GM12878 (cell line): ENCODE measurements at regions not wholly inside any gene's neighbourhood (a gene's known extent, or its start where the extent isn't known, plus 50 kb on each side); places are given as distances from the start of the nearest gene placed in this dataset.

Experiments
- ATAC-seq: fragments of 200-7000 bp; cut with Tn5 transposase; 3 replicates; pipeline ENCODE4 v1.9.1; 2020; ENCODE audit warnings: mild to moderate bottlenecking, moderate library complexity
- BruUV-seq: library from RNA; stranded (reverse); fragments of 400-500 nt; replicated peaks from 2 replicates; lab custom pipeline; 2021; lab: Mats Ljungman, UMichigan
- CTCF ChIA-PET: fragments of 300-600 bp; sonication (Branson Sonifier 250); formaldehyde crosslinking; extraction: SDS; loops from one replicate; lab custom pipeline; 2021; ENCODE audit warnings: inconsistent platforms; lab: Yijun Ruan, JAX
- POLR2A ChIA-PET: fragments of 350-600 bp; formaldehyde crosslinking; extraction: SDS; loops from one replicate; lab custom pipeline; 2021; ENCODE audit warnings: inconsistent platforms; lab: Charles Lee
- RAD21 ChIA-PET: fragments of 300-600 bp; sonication (Branson Sonifier 250); formaldehyde crosslinking; loops from one replicate; lab custom pipeline; 2023; ENCODE audit warnings: antibody characterized with exemption; ENCODE audit not compliant: unreplicated experiment; lab: Charles Lee
- SMC1A ChIA-PET: fragments of 300-600 bp; sonication (Branson Sonifier 250); formaldehyde crosslinking; loops from one replicate; lab custom pipeline; 2023; ENCODE audit not compliant: unreplicated experiment, uncharacterized antibody; lab: Charles Lee
- DNase-seq: peaks from one replicate; pipeline ENCODE4 v3.0.0-alpha.2; 2011; ENCODE audit warnings: low read depth, low spot score
- FAIRE-seq: peaks from 3 replicates; lab custom pipeline; 2011; peaks lifted over from hg19 to GRCh38; lab: Jason Lieb, UNC
- H2AFZ ChIP-seq: 2 replicates; pipeline ENCODE4 v1.6.0; 2011; ENCODE audit warnings: low read depth, low read length, control low read depth; ENCODE audit not compliant: control insufficient read depth
- H3K27ac ChIP-seq: 2 replicates; pipeline ENCODE4 v1.5.1; 2011; ENCODE audit warnings: control low read depth; ENCODE audit not compliant: control insufficient read depth, insufficient read depth
- H3K27me3 ChIP-seq, 2 experiments: replicated peaks in 1 of 2; 2 replicates each; pipeline versions ENCODE4 v1.6.0 to v1.6.1; 2011; ENCODE audit warnings: low read length in 1 of 2; ENCODE audit not compliant: control insufficient read depth in 2 of 2, insufficient read depth in 2 of 2
- H3K36me3 ChIP-seq, 2 experiments: 2 replicates each; pipeline ENCODE4 v1.5.1; 2011; ENCODE audit warnings: low read length in 1 of 2; ENCODE audit not compliant: control insufficient read depth in 2 of 2, insufficient read depth in 2 of 2
- H3K4me1 ChIP-seq: 2 replicates; pipeline ENCODE4 v1.6.1; 2011; ENCODE audit warnings: mild to moderate bottlenecking, low read length, moderate library complexity, mixed read lengths; ENCODE audit not compliant: control insufficient read depth, insufficient read depth
- H3K4me2 ChIP-seq: 2 replicates; pipeline ENCODE4 v1.6.0; 2011; ENCODE audit warnings: control low read depth; ENCODE audit not compliant: control insufficient read depth, insufficient read depth
- H3K4me3 ChIP-seq: fragments of 200-600 bp; sonication (generic); 2 replicates; pipeline ENCODE4 v1.5.1; 2016
- H3K79me2 ChIP-seq: 2 replicates; pipeline ENCODE4 v1.6.0; 2011; ENCODE audit warnings: low read length; ENCODE audit not compliant: control insufficient read depth, insufficient read depth
- H3K9ac ChIP-seq: 2 replicates; pipeline ENCODE4 v1.8.0; 2011; ENCODE audit warnings: low read length, control low read depth, mixed read lengths; ENCODE audit not compliant: control insufficient read depth, insufficient read depth
- H3K9me3 ChIP-seq: replicated peaks from 3 replicates; pipeline ENCODE4 v1.5.1; 2011; ENCODE audit warnings: mild to moderate bottlenecking, low read length; ENCODE audit not compliant: control insufficient read depth, insufficient read depth
- H4K20me1 ChIP-seq: 2 replicates; pipeline ENCODE4 v1.6.0; 2011; ENCODE audit not compliant: control insufficient read depth, insufficient read depth
- BMI1 ChIP-seq: fragments of 450-650 bp; IDR thresholded peaks from 2 replicates; pipeline ENCODE4 v1.6.1; 2016; ENCODE audit warnings: mild to moderate bottlenecking, moderate library complexity, borderline replicate concordance
- CHD2 ChIP-seq: IDR thresholded peaks from 2 replicates; pipeline ENCODE4 v1.6.1; 2011; ENCODE audit warnings: low read depth, low read length, improper control_type of control experiment, borderline replicate concordance
- DPF2 ChIP-seq: fragments of 450-650 bp; IDR thresholded peaks from 2 replicates; pipeline ENCODE4 v1.6.1; 2017; ENCODE audit warnings: mild to moderate bottlenecking
- E2F4 ChIP-seq: IDR thresholded peaks from 2 replicates; pipeline ENCODE4 v1.6.1; 2012; ENCODE audit warnings: low read depth, low read length, improper control_type of control experiment
- EGR1 ChIP-seq, 2 experiments: IDR thresholded peaks; 1 replicate in 1 of 2; 2 replicates in 1 of 2; pipeline ENCODE4 v1.6.1; 2011 to 2012; ENCODE audit warnings: low read depth in 2 of 2, low read length in 2 of 2, borderline replicate concordance in 1 of 2, mild to moderate bottlenecking in 1 of 2, moderate library complexity in 1 of 2
- FOXK2 ChIP-seq: fragments of 450-650 bp; IDR thresholded peaks from 2 replicates; pipeline ENCODE4 v1.6.1; 2017; ENCODE audit warnings: mild to moderate bottlenecking, moderate library complexity
- JUND ChIP-seq: IDR thresholded peaks from 2 replicates; pipeline ENCODE4 v1.6.1; 2012; ENCODE audit warnings: low read depth, mild to moderate bottlenecking, low read length, improper control_type of control experiment, moderate library complexity
- POLR2AphosphoS5 ChIP-seq: IDR thresholded peaks from 2 replicates; pipeline ENCODE4 v1.6.1; 2011; ENCODE audit warnings: mild to moderate bottlenecking, low read length, inconsistent platforms
- RFX5 ChIP-seq: IDR thresholded peaks from 2 replicates; pipeline ENCODE4 v1.6.1; 2011; ENCODE audit warnings: low read depth, low read length, improper control_type of control experiment
- YBX1 ChIP-seq: fragments of 450-650 bp; IDR thresholded peaks from 2 replicates; pipeline ENCODE4 v1.6.1; 2016; ENCODE audit warnings: antibody characterized with exemption
- ZNF24 ChIP-seq: fragments of 450-650 bp; IDR thresholded peaks from 2 replicates; pipeline ENCODE4 v1.6.1; 2017; ENCODE audit warnings: antibody characterized with exemption, mild to moderate bottlenecking
- ZNF384 ChIP-seq: IDR thresholded peaks from 2 replicates; pipeline ENCODE4 v1.6.1; 2012; ENCODE audit warnings: low read depth, mild to moderate bottlenecking, low read length, improper control_type of control experiment, borderline replicate concordance
- WGBS: methylation state at CpG from one replicate; pipeline ENCODE4 v1.1.6; 2016; ENCODE audit warnings: low lambda C conversion rate; ENCODE audit not compliant: insufficient replicate concordance, insufficient coverage; ENCODE audit errors: missing lambda C conversion rate; 5-methylcytosine and 5-hydroxymethylcytosine counted together
- in situ Hi-C: fragments of 300-500 bp; cut with MboI; formaldehyde crosslinking; loops from 9 replicates; pipeline ENCODE4 v1.14.3; 2018; ENCODE audit warnings: mixed read lengths
- intact Hi-C: fragments of 100-400 bp; cut with micrococcal nuclease; formaldehyde crosslinking; loops from one replicate; pipeline ENCODE4 v1.14.2; 2022; ENCODE audit not compliant: unreplicated experiment
- TF ChIP-seq, protein P1 (sequence below): fragments of 450-650 bp; conservative IDR thresholded peaks from 2 replicates; pipeline ENCODE4 v1.6.1; 2017; ENCODE audit warnings: mild to moderate bottlenecking, moderate library complexity

- H3K4me1 ChIP-seq: no peaks in the 10 kb centered on the region
- in situ Hi-C loops (no loop called here), intact Hi-C loops (no loop called here)
- SMC1A ChIA-PET: interaction anchor here (1.0 to 1.9 kb wide), 3 partner anchors 9 to 103 kb away, joined by 4 to 8 read pairs (median 7); no protein-coding TSS in a partner anchor
- H3K4me3 ChIP-seq: no peak overlapping the region
- ATAC-seq (no peak), FAIRE-seq (no peak), DNase-seq (no peak)
- H3K79me2 ChIP-seq: no peaks in the 10 kb centered on the region
- H3K9ac ChIP-seq: no peak overlapping the region
- WGBS: 52% methylated on average over 2 of the region's 2 CpGs
- CTCF ChIA-PET: interaction anchor here (1.0 to 13.0 kb wide), 8 partner anchors 8 to 619 kb away, joined by 3 to 320 read pairs (median 4); no protein-coding TSS in a partner anchor
- RAD21 ChIA-PET: interaction anchor here (1.0 kb wide), 1 partner anchor 9 kb away, joined by 5 read pairs; no protein-coding TSS in a partner anchor
- H2AFZ ChIP-seq: no peak overlapping the region
- TF ChIP-seq BMI1: no peak
- TF ChIP-seq CHD2: no peak
- no peak for TF ChIP-seq FOXK2
- TF ChIP-seq ZNF24: no peak
- no peak for TF ChIP-seq E2F4
- TF ChIP-seq EGR1 (IDR thresholded peaks at IDR 0.05; ENCODE audit: borderline replicate concordance in 1 of 2, low read depth in 2 of 2, low read length in 2 of 2): no peak
- no peak for TF ChIP-seq POLR2AphosphoS5
- TF ChIP-seq YBX1: no peak
- no peak for TF ChIP-seq ZNF384
- TF ChIP-seq, protein P1, sequence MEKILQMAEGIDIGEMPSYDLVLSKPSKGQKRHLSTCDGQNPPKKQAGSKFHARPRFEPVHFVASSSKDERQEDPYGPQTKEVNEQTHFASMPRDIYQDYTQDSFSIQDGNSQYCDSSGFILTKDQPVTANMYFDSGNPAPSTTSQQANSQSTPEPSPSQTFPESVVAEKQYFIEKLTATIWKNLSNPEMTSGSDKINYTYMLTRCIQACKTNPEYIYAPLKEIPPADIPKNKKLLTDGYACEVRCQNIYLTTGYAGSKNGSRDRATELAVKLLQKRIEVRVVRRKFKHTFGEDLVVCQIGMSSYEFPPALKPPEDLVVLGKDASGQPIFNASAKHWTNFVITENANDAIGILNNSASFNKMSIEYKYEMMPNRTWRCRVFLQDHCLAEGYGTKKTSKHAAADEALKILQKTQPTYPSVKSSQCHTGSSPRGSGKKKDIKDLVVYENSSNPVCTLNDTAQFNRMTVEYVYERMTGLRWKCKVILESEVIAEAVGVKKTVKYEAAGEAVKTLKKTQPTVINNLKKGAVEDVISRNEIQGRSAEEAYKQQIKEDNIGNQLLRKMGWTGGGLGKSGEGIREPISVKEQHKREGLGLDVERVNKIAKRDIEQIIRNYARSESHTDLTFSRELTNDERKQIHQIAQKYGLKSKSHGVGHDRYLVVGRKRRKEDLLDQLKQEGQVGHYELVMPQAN: no peak
- no peak for TF ChIP-seq JUND
- TF ChIP-seq RFX5: no peak
- TF ChIP-seq DPF2: no peak
- no peaks in the 10 kb centered on the region for H3K27me3 ChIP-seq
- no peak overlapping the region for H3K4me2 ChIP-seq
- POLR2A ChIA-PET: interaction anchor here (1.5 kb wide), 1 partner anchor 52 kb away, joined by 3 read pairs; no protein-coding TSS in a partner anchor
- BruUV-seq: no TSS peak
- no peaks in the 10 kb centered on the region for H3K36me3 ChIP-seq
- no peak overlapping the region for H3K27ac ChIP-seq
- H3K9me3 ChIP-seq: no peaks in the 10 kb centered on the region
- H4K20me1 ChIP-seq: no peaks in the 10 kb centered on the region
Observed at GRCh38 chr4:112947616-112948015, 101.8 kb upstream of the ANK2 start.
